ENCODE measurements at regions not wholly inside any gene's neighbourhood (a gene's known extent, or its start where the extent isn't known, plus 50 kb on each side); places are given as distances from the start of the nearest gene placed in this dataset.

DNA sequence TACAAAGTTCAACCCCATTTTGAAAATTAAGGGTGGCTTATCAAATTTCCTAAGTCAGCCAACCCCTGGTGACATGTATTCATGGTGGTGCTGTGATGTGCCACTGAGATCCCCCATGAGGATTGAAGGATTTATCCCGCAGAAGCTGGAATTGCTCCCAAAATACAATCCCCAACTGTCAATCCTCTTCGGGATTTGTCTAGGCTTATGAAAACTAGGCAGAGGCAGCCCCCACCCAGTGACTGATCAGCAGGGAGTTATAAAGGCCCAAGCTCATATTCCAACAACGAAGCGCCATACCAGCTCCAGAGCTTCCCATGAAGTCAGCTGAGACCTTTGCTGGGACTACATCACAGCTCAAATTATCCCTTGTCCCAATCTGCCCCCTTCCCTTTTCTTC lies 316.0 kb downstream of the ENC1 start:
- Mint-ChIP-seq H3K4me1 (ENCODE audit: low read depth) (no peaks in the 10 kb centered on the region), H3K4me3 (ENCODE audit: low read depth) (no peak overlapping the region), H3K36me3 (ENCODE audit: insufficient read depth) (no peaks in the 10 kb centered on the region), H3K27ac (no peak overlapping the region), H3K27me3 (peaks cover 7% of the 10 kb centered on the region), H3K9me3 (ENCODE audit: low read depth) (no peaks in the 10 kb centered on the region)
- TF ChIP-seq, protein P1, sequence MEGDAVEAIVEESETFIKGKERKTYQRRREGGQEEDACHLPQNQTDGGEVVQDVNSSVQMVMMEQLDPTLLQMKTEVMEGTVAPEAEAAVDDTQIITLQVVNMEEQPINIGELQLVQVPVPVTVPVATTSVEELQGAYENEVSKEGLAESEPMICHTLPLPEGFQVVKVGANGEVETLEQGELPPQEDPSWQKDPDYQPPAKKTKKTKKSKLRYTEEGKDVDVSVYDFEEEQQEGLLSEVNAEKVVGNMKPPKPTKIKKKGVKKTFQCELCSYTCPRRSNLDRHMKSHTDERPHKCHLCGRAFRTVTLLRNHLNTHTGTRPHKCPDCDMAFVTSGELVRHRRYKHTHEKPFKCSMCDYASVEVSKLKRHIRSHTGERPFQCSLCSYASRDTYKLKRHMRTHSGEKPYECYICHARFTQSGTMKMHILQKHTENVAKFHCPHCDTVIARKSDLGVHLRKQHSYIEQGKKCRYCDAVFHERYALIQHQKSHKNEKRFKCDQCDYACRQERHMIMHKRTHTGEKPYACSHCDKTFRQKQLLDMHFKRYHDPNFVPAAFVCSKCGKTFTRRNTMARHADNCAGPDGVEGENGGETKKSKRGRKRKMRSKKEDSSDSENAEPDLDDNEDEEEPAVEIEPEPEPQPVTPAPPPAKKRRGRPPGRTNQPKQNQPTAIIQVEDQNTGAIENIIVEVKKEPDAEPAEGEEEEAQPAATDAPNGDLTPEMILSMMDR (IDR thresholded peaks at IDR 0.05; ENCODE audit: unreplicated experiment): no peak
- DNase-seq (ENCODE audit: low spot score, unreplicated experiment): no peak

DNA sequence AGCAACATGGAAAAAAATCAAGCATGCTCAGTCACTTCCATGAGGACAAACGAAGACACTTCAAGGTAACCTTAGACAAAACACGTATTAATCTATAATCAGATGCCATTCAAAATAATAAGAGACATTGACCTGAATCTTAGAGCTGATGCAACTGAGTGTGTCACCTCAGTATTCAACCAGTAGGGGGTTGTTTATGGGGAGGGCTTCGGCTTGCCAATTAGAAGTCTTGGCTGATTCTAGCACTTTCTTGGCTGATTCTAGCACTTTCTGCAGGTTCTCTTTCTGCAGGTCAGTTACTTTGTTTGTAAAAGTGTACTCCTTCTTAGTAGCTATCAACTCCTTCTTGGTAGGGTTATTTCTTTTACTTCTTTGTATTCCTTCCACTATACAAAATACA lies 317.6 kb downstream of the ENC1 start:
- Mint-ChIP-seq H3K4me3 (ENCODE audit: low read depth) (no peak overlapping the region), H3K27ac (no peak overlapping the region), H3K9me3 (ENCODE audit: low read depth) (no peaks in the 10 kb centered on the region), H3K27me3 (peaks cover 7% of the 10 kb centered on the region), H3K36me3 (ENCODE audit: insufficient read depth) (no peaks in the 10 kb centered on the region), H3K4me1 (ENCODE audit: low read depth) (peaks cover 1% of the 10 kb centered on the region)
- TF ChIP-seq, protein P1 (IDR thresholded peaks at IDR 0.05; ENCODE audit: unreplicated experiment): no peak
- no peak for DNase-seq (ENCODE audit: low spot score, unreplicated experiment)

DNA sequence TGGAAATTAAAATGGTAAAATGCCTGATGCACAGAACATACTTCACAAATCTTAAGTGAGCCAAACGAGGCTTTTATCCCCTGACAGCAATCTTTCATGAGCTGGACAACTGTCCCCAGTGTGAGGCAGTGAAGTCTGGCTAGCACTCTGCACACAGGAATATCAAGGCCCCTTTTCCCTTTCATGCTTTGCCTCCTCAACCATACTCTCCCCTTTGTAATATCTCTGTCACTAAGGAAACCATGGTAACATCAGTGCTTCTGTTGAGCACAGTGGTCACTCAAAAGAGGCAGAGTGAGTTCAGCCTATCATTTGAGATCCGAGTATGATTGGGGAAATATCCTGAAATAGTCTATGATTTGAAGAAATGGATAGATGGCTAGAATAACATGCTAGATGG lies 318.3 kb downstream of the ENC1 start:
- H3K27ac Mint-ChIP-seq: no peak overlapping the region
- TF ChIP-seq, protein P1 (IDR thresholded peaks at IDR 0.05; ENCODE audit: unreplicated experiment): no peak
- no peak for DNase-seq (ENCODE audit: low spot score, unreplicated experiment)
- H3K36me3 Mint-ChIP-seq (ENCODE audit: insufficient read depth): no peaks in the 10 kb centered on the region
- no peaks in the 10 kb centered on the region for H3K9me3 Mint-ChIP-seq (ENCODE audit: low read depth)
- H3K4me1 Mint-ChIP-seq (ENCODE audit: low read depth): peaks cover 1% of the 10 kb centered on the region
- peaks cover 7% of the 10 kb centered on the region for H3K27me3 Mint-ChIP-seq
- no peak overlapping the region for H3K4me3 Mint-ChIP-seq (ENCODE audit: low read depth)

GRCh38 chr5:74321326-74321725 lies 319.2 kb downstream of the ENC1 start:
- peaks cover 7% of the 10 kb centered on the region for H3K27me3 Mint-ChIP-seq
- H3K4me1 Mint-ChIP-seq (ENCODE audit: low read depth): peaks cover 1% of the 10 kb centered on the region
- H3K36me3 Mint-ChIP-seq (ENCODE audit: insufficient read depth): no peaks in the 10 kb centered on the region
- DNase-seq (ENCODE audit: low spot score, unreplicated experiment): no peak
- H3K9me3 Mint-ChIP-seq (ENCODE audit: low read depth): no peaks in the 10 kb centered on the region
- H3K27ac Mint-ChIP-seq: no peak overlapping the region
- TF ChIP-seq, protein P1 (IDR thresholded peaks at IDR 0.05; ENCODE audit: unreplicated experiment): no peak
- H3K4me3 Mint-ChIP-seq (ENCODE audit: low read depth): no peak overlapping the region

DNA sequence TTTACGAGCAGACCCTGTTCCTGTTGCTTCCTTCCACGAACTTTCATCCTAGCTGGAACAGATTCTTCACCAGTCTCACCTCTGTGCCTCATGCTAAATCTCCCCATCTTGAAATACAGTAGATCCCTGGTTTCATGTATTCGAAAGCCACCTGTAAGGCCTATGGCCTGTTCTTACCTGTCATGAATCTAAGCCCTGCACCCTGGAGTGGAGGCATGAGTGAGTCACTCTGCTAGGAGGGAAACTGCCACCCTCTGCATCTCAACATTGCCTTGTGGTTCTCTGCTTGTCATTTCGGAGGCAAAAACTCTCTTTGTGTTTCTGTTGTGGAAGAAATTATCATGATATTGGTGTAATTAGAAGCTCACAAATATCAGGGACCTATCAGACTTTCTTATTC lies 320.0 kb downstream of the ENC1 start:
- Mint-ChIP-seq H3K27ac (no peak overlapping the region), H3K36me3 (ENCODE audit: insufficient read depth) (no peaks in the 10 kb centered on the region), H3K9me3 (ENCODE audit: low read depth) (no peaks in the 10 kb centered on the region), H3K4me3 (ENCODE audit: low read depth) (no peak overlapping the region), H3K27me3 (peaks cover 5% of the 10 kb centered on the region), H3K4me1 (ENCODE audit: low read depth) (peaks cover 6% of the 10 kb centered on the region)
- TF ChIP-seq, protein P1 (IDR thresholded peaks at IDR 0.05; ENCODE audit: unreplicated experiment): no peak
- no peak for DNase-seq (ENCODE audit: low spot score, unreplicated experiment)
